NB4 (cell line): ENCODE measurements at regions not wholly inside any gene's neighbourhood (a gene's known extent, or its start where the extent isn't known, plus 50 kb on each side); places are given as distances from the start of the nearest gene placed in this dataset.

Experiments used
- DNase-seq: peaks from one replicate; pipeline ENCODE4 v3.0.0; 2010; ENCODE audit warnings: low read depth
- H3K4me3 ChIP-seq: one replicate; pipeline ENCODE4 v1.5.1; 2011; ENCODE audit warnings: mild to moderate bottlenecking, low read depth, low read length, moderate library complexity
- MYC ChIP-seq: IDR thresholded peaks from 2 replicates; pipeline ENCODE4 v1.6.1; 2011; ENCODE audit warnings: low read depth, low read length
- POLR2A ChIP-seq: IDR thresholded peaks from 2 replicates; pipeline ENCODE4 v1.6.1; 2011; ENCODE audit warnings: mild to moderate bottlenecking; ENCODE audit not compliant: insufficient read length; ENCODE audit errors: extremely low read depth
- TF ChIP-seq, protein P1 (sequence below): IDR thresholded peaks from 2 replicates; pipeline ENCODE4 v1.6.1; 2011; ENCODE audit warnings: low read depth, low read length
- TF ChIP-seq, protein P2 (sequence below): IDR thresholded peaks from one replicate; pipeline ENCODE4 v1.5.1; 2012; ENCODE audit warnings: low read depth, low read length

DNA sequence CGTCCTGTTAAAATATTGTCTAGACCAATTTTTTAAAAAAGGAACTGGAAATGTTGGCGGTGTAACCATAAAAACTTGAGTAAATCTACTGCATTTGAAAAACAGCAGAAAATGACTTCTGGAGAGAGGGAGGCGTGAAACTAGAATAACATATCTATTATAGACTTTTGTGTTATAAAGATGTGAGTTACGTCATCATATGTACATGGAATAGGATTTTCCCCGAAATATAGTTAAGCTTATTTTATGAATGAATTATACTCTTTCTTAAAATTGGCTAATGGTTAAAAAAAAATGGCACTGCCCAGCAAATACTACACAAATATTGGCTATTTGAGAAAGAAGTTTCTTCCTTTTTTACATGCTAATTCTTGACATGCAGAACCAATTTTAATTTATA is 147.1 kb upstream of the TEX13C start:
- TF ChIP-seq, protein P1, sequence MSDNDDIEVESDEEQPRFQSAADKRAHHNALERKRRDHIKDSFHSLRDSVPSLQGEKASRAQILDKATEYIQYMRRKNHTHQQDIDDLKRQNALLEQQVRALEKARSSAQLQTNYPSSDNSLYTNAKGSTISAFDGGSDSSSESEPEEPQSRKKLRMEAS, result no peak
- TF ChIP-seq MYC (no peak), POLR2A (no peak)
- TF ChIP-seq, protein P2, sequence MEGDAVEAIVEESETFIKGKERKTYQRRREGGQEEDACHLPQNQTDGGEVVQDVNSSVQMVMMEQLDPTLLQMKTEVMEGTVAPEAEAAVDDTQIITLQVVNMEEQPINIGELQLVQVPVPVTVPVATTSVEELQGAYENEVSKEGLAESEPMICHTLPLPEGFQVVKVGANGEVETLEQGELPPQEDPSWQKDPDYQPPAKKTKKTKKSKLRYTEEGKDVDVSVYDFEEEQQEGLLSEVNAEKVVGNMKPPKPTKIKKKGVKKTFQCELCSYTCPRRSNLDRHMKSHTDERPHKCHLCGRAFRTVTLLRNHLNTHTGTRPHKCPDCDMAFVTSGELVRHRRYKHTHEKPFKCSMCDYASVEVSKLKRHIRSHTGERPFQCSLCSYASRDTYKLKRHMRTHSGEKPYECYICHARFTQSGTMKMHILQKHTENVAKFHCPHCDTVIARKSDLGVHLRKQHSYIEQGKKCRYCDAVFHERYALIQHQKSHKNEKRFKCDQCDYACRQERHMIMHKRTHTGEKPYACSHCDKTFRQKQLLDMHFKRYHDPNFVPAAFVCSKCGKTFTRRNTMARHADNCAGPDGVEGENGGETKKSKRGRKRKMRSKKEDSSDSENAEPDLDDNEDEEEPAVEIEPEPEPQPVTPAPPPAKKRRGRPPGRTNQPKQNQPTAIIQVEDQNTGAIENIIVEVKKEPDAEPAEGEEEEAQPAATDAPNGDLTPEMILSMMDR, result no peak
- no peak for DNase-seq
- H3K4me3 ChIP-seq, result no peak overlapping the region

DNA sequence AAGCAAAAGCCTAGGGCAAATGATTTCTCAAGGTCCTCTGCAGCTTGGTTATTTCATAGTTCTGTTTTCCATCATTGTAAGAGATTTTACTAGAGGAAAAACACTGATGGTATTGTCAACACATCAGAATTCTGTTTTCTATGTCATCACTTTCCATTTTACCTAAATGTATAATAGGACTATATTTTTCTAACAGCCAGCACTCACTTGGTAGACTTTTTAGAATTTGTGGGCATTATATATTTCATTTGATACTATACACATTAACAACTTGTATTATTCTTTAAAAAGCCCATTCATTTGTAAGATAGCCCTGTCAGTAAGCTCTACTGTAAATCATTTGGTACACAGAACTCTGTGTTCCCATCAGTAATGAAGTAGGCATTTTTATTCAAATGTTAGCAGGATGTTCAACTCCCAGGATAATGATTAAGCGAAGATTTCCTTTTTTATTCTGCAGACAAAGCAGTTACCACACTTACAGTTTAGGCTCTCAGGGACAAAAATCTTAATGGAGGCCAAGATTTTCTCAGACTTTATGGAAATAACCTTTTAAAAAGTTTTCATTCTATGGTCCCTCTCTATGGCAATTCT is 143.6 kb upstream of the TEX13C start:
- TF ChIP-seq, protein P2, result no peak
- no peak for TF ChIP-seq MYC
- no peak for TF ChIP-seq POLR2A
- TF ChIP-seq, protein P1, result no peak
- no peak for DNase-seq
- H3K4me3 ChIP-seq, result no peak overlapping the region

DNA sequence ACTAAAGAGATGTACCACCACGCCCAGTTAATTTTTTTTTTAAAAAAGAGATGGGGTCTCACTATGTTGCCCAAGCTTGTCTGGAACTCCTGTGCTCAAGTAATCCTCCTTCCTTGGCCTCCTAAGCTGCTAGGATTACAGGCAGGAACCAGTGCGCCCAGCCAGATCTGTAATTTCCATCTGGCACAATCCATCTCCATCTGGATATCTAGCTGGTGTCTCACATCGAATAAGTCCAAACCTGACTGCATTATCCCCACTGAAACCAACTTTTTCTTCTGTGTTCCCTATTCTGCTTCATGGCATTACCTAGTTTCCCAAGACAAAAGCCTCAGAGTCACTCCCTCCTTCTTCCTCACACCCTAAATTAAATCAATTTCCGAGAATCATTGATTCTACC is 125.8 kb upstream of the TEX13C start:
- TF ChIP-seq, protein P2, result no peak
- TF ChIP-seq, protein P1, result no peak
- TF ChIP-seq MYC (no peak), POLR2A (no peak)
- no peak for DNase-seq
- H3K4me3 ChIP-seq, result no peak overlapping the region

GRCh38 chrX:125198546-125198945 is 121.1 kb upstream of the TEX13C start:
- TF ChIP-seq, protein P2, result no peak
- TF ChIP-seq MYC (no peak), POLR2A (no peak)
- TF ChIP-seq, protein P1, result no peak
- no peak overlapping the region for H3K4me3 ChIP-seq
- no peak for DNase-seq

- TF ChIP-seq, protein P1, result no peak
- TF ChIP-seq MYC (no peak), POLR2A (no peak)
- TF ChIP-seq, protein P2, result no peak
- no peak overlapping the region for H3K4me3 ChIP-seq
- no peak for DNase-seq
Observed at GRCh38 chrX:125202591-125203248, 117.0 kb upstream of the TEX13C start.
